NCI-H526 (cell line): ENCODE measurements at regions not wholly inside any gene's neighbourhood (a gene's known extent, or its start where the extent isn't known, plus 50 kb on each side); places are given as distances from the start of the nearest gene placed in this dataset.
A peak's percentile ranks its signal among the peaks of the same experiment; 100 is the strongest.
"Not testable (repeated sequence)": the region's sequence is repeated elsewhere in the genome, so short reads cannot be mapped to it uniquely, and the experiment has no call there.

Experiments
- DNase-seq, 2 experiments: peaks; one replicate each; lab custom pipeline; 2025; lab: John Stamatoyannopoulos, UW

DNA sequence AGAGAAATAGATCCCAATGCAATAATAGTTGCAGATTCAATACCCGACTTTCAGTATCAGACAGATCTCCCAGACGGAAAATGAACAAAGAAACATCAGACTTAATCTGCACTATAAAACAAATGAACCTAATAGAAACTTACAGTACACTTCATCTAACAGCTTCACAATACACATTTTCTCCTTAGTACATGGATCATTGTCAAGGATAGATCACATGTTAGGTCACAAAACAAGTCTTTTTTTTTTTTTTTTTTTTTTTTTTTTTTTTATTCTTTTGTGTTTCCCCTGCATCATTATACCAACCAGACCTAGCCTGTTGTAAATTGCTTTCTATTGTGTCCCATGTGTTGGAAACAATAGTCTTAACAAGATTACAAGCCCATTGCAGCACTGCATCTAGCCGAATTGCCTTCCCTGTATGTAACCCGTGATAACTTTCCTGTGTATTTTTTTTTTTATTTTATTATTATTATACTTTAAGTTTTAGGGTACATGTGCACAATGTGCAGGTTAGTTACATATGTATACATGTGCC is 134.0 kb upstream of the MAD2L1 start:
- DNase-seq = not testable (repeated sequence)

DNA sequence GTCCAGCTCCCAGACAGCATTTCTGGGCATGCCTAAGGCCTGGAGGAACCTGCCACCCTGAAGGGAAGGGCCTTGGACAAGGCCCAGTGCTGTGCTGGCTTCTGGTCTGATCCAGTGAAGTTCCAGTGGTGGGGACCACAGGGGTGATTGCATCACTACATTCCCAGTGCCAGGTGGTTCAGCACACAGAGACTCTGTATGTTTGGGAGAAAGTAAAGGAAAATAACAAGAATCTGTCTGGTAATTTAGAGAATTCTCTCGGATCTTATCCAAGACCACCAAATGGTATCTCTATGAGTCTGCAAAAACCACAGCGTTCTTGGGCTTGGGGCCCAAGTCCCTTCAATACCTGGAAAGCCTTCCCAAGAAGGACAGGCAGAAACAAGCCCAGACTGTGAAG is 131.8 kb upstream of the MAD2L1 start:
- DNase-seq = no peak

DNA sequence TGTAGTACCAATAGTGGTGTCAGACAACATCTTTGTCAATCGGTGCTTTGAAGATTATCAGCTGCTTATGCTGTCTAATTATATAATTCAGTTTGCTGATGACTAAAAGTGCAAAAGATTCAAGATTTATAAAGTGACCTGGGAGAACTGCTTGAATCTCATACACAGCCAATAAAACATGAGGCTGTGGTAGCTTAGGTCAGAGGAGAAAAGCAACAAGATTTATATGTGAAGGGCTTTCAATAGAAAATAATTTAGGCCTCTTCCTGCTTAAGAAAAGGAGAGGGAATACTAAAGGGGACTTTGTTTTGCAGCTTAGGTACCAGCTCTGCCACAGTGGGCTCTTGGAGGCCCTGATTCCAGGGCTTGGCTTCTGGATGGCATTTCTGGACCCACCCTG is 111.0 kb upstream of the MAD2L1 start:
- DNase-seq = no peak

DNA sequence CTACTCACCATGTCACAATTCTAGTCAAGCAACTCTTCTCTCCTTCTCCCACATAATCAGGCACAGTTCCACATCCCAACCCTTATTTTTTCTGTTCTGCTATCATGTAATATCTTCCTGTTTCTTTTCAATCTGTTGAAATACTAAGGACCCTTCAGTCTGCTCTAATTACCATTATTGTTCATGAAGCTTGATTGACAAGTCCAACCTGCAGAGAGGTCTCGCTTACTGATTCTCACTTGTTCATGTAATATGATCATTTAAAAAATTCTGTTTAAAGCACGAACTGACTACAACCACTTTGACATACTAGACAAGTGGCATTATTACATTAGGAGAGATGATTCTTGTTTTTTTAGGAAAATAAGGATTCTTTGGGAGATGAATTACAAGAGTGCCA is 108.6 kb upstream of the MAD2L1 start:
- DNase-seq = no peak

DNA sequence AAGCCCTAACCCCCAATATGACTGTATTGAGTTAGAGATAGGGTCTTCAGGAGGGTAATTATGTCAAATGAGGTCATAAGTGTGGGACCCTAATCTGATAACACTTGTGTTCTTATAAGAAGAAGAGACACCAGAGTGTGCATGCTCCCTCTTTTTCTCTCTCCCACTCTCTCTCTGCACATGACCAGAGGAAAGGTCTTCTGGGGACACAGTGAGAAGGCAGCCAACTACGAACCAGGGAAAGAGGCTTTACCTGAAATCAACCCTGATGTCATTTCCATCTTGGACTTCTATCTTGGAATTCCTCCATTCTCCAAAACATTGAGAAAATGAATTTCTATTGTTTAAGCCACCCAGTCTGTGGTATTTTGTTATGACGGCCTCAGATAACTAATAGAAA is 97.2 kb upstream of the MAD2L1 start:
- no peak for DNase-seq

DNA sequence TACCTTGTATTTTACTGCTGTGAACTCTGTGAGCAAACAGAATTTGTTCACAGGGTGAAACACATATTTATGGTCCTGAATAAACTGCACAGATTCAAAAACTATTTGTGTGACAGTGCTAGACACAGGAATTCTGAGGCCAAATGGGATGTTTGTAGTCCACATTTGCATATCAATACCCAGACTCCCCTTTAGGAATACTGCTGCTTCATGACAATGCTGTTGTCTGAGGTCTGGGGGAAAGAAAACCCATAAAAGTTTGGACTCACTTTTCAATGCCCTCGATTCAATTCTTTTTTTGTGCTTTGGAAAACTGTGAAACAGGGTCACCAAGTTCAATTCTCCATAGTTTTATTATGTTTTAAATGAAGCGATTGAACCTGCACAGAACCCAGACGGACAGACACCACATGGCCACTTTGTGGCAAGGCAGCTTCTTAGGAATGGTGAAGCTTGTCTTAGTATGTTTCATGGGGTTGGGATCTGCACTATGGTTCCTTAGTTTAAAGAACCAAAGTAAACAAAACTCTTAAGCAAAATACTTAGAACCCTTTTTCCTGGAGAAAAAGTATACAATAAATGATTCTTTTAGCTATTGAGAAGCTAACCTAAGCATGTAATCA is 92.3 kb upstream of the MAD2L1 start:
- no peak for DNase-seq

DNA sequence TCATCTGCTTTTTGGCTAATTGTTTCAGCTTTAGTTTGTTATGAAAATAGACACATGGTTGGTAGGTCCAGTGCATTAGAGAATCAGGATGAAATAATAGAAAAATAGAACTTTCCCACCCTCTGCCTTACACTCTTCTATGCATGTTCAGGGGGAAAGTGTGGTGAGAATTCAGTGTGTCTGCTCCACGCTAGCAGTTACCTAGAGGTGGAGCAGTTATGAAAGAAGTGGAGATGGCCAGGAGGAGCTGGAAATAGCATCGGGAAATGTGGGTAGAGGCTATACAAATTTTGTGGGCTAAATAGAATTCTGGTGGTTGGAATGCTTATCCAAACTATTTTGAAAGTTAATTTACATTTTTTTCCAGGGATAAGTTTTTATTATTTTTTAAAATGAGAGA is 91.4 kb upstream of the MAD2L1 start:
- DNase-seq = no peak

DNA sequence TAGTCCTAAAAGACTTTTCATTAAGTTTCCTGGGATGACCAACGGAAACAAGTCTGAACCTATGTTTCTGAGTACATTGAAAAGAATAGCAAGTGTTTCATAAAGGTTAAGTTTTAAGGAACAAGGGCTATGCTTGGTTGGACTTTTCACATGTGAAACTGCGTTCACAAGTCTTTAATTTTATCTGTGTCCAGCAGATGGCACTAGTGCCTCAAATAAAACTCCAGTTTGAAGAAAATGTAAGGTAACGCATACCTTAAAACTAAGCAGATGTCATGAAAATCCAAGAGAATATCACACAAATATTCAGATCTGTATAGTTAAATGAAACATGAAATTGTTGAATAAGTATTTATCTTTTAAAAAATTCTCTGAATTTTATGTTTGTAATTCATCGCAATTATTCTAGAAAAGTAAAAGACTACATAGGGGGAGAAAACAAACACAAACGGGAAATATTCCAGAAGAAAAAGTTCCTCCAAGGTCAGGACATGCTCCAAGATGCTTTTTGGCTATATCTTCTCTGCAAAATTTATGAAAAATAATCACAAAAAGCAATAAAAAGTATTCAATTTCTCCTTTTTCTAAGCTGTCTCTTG is 89.6 kb upstream of the MAD2L1 start:
- peak; percentile 33 to 71 for DNase-seq

DNA sequence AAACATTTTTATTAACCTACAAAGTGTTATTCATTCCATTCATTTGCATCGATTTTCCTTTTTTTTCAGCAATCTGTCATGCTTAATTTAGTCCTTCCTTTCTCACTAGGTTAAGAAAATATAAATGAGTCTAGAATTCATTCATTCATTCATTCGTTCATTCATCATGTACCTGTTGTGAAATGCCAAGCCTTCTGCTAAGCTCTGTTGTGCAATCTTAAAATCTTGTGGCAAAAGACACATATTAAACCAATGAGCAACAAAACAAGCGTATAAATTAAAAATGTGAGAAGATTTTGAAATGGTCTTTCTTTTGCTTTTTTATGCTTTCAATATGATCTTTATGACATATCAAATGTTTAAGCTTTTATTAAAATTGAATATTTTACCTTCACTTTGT is 88.6 kb upstream of the MAD2L1 start:
- DNase-seq = no peak

DNA sequence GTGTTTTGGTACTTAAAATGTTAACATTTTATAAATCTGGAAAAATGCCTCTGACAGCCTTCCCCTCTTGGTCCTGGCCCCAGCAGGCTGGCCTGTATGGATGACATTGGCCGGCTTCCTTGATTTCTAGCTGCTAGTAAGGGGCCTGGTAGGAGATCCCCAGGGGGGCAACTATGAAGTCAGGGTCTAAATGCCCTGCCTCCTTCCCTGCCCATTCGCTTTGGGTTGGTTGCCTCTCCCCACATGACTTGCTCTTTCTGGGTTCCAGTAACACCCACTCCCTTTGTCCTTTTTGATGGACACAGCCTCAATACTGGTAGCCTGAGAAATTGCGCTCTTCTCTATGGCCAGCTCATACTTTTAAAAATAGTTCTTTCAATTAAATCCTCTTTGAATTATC is 78.0 kb upstream of the MAD2L1 start:
- no peak for DNase-seq

DNA sequence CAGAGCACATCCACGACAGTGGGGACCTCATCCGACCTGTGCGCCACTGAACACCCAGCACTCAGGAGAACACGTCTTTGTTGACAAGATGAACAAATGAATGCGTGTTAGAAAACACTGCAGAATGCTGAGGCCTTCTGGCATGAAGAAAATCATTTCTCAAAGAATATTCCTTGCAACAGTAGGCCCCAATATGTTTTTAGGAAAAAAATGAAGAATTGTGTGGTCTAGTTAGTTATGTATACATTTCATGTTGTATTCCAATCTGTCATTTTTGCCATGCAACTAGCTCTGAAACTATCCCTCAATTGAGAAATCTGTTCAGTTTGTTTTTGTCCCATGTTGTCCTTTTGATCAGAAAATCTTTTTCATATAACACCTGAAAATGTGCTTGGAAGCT is 77.4 kb upstream of the MAD2L1 start:
- no peak for DNase-seq

DNA sequence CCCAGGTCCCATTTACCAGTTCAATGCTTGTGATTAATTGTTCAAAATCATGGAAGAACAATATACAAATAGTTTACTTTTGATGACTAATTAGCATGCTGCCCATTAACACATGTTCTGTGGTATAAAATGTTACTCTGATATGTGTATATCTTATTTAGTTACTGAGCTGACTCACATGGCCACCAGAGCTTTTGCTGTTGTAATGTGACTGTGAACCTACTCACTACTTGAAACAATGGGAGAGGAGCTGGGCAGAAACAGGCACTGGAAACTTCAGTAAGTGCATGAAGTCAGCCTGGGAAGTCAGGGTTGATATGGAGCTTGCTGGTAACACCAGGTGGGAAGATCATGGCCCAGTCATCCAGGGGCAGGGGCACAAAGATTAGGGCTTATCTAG is 72.7 kb upstream of the MAD2L1 start:
- no peak for DNase-seq

DNA sequence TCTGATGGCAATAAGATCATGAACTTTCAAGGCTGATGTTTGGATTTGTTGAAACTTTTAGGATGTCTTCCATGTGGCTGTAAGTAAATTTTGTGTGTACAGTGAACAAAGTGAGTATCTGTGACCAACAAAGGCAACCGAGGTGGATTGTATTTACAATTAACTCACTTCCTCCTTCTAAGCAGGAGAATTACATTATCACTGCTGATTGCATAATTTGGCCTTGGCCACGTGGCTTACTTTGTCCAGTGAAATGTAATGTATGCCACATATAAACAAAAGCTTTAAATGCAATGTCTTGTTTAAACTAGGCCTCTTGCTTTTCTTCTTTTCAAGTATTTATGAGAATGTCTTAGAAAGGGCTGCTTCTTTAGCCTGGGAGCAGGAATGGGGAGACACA is 66.3 kb upstream of the MAD2L1 start:
- DNase-seq = no peak

DNA sequence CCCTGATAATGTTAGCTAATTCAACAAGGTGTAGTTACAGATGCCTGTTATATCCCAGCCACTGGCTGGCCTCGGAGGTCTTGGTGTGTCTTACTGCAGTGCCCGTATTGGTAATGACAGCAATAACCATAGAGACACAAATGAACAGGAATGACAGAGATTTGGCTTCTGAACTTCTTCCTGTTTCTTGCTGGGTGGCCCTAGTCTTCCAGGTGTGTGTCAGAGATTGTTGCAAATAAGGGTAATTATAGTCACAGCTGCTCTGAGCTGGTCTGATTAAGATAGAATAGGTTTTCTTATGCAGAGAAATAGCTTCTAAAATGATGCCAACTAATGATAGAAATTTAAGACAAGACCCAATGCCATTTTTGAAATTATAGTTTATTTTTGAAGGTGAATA is 64.1 kb upstream of the MAD2L1 start:
- DNase-seq = no peak
